Limb (tissue), 2 donors: ENCODE measurements at regions not wholly inside any gene's neighbourhood (a gene's known extent, or its start where the extent isn't known, plus 50 kb on each side); places are given as distances from the start of the nearest gene placed in this dataset.
"Not testable (repeated sequence)": the region's sequence is repeated elsewhere in the genome, so short reads cannot be mapped to it uniquely, and the experiment has no call there.

Experiments
- DNase-seq, 2 donors: peaks; one replicate each; pipeline ENCODE4 v3.0.0-alpha.2; 2016; ENCODE audit errors: extremely low spot score in 2 of 2

GRCh38 chr5:42074353-42074752 lies 149.3 kb downstream of the FBXO4 start:
- DNase-seq = no peak

DNA sequence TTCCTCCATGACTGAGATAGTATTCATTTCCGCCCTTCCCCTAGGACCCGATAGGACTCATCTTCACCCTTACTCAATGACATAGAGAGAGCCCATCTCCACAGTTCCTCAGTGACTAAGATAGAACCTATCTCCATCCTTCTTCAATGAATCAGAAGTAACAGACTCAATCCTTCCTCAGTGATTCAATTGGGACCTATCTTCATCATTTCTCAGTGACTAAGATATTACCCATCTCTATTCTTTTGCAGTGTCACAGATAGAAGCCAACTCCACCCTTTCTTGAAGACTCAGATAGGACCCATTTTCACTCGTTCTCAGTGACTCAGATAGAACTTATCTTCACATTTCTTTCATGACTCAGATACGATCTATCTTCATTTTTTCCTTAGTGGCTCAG lies 164.6 kb downstream of the FBXO4 start:
- DNase-seq = no peak

DNA sequence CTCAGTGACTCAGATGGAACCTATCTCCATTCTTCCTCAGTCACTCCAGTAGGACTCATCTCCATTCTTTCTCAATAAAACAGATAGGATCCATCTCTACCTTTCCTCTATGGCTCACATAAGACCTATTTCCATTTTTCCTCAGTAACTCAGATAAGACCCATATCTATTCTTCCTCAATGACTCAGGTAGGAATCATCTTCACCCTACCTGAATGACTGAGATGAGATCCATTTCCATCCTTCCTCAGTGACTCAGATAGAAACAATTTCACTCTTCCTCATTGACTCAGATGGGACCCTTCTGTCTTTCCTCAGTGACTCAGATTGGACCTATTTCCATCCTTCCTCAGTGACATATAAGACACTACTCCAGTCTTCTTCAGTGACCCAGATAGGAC lies 165.1 kb downstream of the FBXO4 start:
- no peak for DNase-seq

DNA sequence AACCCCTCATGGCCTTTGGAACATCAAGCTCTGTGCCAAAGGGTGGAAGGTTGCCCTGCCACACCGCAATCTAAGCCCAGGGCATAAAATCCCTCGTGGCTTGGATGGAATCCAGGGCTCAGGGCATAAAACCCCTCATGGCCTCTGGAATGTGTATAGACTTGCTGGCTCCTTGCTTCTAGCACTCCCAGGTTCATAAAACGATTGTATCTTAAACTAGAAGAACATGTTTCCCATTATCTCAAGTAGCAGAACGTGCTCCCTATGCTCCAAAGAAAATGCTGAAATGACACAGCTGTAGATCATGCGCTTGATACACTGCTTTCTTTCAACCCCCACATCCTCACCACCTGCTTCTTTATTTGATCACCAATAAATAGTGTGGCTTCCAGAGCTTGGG lies 174.8 kb downstream of the FBXO4 start:
- DNase-seq = not testable (repeated sequence)

DNA sequence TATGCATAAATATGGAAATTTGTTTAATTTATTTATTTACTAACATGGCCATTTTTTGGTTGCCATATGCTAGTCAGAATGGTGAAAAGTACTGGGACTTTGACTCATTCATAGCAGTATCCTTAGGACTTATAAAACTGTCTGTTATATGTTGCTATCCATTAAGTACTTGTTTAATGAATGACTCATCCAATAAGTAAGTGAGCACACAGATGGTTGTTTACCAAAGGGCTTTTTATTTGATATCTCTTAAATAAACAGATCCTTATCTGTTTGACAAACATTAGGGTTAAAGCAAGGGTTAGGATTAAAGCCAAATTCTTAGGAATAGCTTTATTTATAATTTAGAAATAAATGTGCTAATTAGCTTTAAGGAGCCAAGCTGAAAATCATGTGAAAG lies 183.4 kb downstream of the FBXO4 start:
- no peak for DNase-seq

DNA sequence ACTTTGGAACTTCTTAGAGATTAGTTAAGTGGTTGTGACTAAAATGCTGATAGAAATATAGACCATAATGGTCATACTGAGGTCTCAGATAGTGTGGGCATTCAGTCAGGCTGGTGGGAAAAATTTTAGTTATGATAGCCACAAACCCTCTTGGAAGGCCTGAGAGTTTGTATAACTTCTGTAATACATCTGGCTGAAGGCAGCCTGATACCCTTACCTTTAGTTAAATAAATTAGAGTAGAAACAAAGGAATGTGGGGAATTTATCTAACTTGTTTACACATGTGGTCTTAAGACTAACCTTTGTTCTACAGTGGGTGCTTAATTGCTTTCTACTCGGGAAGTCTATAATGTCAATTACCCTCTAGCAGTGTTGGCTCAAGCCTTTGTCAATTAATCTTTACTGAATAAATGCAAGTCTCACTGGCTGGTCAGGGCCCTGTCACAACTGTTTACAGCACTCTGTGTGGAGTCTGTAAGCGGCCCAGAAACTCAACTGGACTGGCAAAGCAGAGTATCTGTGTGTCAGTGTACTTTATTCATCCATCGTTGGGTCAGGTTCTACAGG lies 184.0 kb downstream of the FBXO4 start:
- DNase-seq = no peak

DNA sequence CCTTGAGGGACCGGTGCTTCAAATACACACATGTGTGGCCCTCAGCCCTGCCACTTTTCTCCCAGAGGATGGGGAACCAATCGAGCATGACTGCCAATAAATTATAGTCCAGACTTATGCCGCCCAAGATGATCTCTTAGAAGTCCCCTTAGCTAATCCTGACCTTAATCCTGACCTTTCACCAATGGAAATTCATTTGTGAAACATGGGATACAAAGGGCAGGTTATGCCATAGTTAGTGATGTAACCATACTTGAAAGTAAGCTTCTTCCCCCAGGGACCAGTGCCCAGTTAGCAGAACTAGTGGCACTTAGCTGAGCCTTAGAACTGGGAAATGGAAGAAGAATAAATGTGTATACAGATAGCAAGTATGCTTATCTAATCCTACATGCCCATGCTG lies 190.6 kb downstream of the FBXO4 start:
- not testable (repeated sequence) for DNase-seq

DNA sequence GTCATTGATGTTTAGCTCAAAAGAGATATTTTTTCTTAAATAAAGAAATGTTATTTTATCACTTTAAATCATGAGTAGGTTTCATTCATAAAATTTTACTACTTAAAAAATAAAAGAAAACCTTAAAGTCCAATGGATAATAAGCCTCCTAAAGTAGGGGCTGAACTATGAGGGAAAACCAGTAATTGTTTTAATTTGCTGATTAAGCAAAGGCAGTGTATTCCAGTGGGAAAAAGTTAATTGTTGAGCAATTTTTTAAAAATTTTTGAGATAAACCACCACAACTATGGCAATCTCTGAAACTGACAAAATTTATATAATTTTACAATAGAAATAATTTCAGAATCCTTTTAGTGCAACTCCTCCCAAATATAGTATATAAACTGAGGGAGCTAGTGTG lies 195.0 kb downstream of the FBXO4 start:
- DNase-seq = no peak

DNA sequence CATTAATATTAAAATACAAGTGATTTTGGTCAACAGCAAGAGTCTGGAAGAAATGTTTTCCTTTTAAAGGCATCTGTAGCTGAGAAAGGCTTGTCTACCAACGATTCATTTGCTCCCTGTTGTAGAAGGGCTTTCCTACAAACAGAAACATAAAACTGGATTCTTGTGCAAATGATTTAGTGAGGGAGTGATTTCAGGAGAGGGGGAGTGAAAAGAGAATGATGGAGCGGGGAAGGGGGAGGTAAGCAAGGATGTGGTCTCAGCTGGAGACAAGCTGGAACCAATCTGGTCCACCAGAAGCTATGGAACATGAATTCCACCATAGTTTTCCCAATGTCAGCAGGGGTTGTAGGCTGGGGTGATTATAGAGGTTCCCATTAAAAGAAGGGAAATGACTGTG lies 196.3 kb downstream of the FBXO4 start:
- no peak for DNase-seq

- no peak for DNase-seq
Measured at GRCh38 chr5:42131081-42131480, 206.0 kb downstream of the FBXO4 start.

- no peak for DNase-seq
Measured at GRCh38 chr5:42143361-42143760, 218.3 kb downstream of the FBXO4 start.

DNA sequence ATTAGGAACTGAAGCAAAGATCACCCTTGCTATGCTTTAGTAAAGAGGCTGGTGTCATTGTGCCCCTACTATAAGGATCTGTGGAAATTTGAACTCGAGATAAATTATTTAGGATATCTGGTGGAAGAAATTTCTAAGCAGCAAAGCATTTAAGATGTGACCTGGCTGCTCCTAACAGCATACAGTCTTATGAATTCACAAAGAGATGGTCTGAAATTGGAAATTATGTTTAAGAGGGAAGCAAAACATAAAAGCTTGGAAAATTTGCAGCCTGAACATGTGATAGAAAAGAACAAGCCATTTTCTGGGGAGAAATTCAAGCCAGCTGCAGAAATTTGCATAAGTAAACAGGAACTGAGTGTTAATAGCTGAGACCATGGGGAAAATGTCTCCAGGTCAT lies 223.7 kb downstream of the FBXO4 start:
- DNase-seq = no peak

GRCh38 chr5:42157215-42157614 lies 232.1 kb downstream of the FBXO4 start:
- DNase-seq = no peak

GRCh38 chr5:42163083-42163482 lies 238.0 kb downstream of the FBXO4 start:
- DNase-seq = no peak

- no peak for DNase-seq
Measured at GRCh38 chr5:42168091-42168670, 243.1 kb downstream of the FBXO4 start.

DNA sequence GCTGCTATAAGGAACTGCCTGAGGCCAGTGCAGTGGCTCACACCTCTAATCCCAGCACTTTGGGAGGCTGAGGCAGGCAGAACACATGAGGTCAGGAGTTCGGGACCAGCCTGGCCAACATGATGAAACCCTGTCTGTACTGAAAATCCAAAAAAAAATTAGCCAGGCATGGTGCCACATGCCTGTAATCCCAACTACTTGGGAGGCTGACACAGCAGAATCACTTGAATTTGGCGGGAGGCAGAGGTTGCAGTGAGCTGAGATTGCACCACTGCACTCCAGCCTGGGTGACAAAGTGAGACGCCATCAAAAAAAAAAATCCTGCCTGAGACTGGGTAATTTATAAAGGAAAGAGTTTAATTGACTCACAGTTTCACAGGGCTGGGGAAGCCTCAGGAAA lies 247.1 kb upstream of the GHR start:
- DNase-seq = not testable (repeated sequence)

- DNase-seq = not testable (repeated sequence)
Measured at GRCh38 chr5:42179843-42180242, 243.4 kb upstream of the GHR start.

DNA sequence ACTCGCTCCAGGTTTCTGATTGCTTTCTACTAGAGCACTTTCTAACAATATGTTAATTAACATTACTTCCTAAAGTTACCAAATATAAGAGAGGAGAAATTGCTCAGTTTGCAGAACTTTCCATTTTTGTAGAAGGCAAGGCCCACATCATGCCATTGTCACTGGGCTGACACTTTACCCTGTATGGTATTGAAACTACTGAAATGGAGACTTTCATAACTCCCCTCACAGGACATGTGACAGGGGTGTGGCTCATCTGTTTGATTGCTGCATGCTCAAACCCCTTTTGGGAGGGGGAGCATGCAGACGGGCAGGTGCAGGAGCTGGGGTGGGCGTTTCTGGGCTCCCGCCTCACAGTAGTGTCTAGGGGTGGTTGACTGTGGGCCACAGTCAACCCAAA lies 206.3 kb upstream of the GHR start:
- DNase-seq = no peak

DNA sequence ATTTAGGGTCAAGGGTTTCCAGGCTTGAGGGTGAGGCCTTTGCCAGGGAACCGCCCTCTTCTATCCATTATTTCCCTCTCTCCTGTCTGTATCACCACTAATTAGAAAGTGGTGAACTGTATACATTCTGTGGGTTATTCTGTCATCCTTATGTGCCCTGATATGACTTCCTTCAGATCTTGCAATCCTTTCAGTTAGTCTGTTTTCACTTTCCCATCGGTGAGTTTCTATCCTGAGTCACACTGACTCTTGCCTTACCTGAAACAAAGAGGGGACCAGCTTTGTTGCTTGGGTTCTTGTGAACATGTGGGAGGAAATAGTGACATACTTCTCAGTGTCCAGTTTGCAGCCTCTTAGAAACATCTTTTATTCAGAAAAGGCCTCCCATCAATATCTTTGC lies 205.4 kb upstream of the GHR start:
- DNase-seq = no peak

DNA sequence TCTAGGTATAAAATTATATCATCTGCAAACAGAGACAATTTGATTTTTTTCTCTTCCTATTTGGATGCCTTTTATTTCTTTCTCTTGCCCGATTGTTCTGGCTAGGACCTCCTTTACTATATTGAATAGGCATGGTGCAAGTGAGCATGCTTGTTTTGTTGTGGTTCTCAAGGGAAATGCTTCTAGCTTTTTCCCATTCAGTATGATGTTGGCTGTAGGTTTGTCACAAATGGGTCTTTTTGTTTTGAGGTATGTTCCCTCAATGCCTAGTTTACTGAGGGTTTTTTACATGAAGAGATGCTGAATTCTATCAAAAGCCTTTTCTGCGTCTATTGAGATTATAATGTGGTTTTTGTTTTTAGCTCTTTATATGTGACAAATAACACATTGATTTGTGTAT lies 198.2 kb upstream of the GHR start:
- DNase-seq = no peak

GRCh38 chr5:42228279-42228678 lies 195.0 kb upstream of the GHR start:
- DNase-seq = no peak

DNA sequence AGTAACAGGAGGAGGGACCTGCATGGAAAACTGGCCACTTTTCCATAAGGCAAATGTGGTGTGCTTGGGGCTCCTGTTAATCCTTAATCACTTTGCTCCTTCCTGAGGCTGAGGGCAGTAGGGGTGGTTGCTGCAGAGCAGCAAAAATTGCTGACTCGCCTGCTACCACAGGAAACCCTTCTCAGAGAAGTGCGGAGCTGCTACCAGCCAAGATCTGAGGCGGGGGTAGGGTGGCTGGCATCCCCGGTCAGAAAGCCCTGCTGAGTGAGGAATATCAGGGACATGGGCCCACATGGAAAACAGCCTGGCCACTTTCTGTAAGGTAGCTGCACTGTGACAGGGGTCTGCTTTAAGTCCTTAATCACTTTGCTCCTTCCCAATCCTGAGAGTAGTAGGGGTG lies 192.4 kb upstream of the GHR start:
- DNase-seq = no peak

- DNase-seq = no peak
Measured at GRCh38 chr5:42235241-42235640, 188.0 kb upstream of the GHR start.

DNA sequence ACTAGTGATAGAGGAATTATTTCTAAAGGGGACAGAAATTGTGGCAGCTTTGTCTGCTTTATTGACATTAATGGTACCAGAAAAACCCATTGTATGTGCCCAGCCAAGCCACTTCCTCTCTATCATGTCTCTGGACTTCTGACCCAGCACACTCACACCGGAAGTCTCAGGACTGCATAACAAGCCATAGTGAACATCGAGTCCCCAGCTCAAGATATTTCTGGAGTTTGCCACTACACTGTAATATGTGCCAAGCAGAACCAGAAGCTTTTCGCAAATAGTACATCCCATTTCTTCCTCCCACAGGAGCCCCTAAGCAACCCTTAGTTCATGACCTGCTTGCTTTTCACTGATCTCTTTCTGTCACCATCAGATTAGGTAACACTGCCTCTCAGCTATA lies 187.4 kb upstream of the GHR start:
- no peak for DNase-seq
